Renal cortical epithelial cell (primary cell): ENCODE measurements at regions not wholly inside any gene's neighbourhood (a gene's known extent, or its start where the extent isn't known, plus 50 kb on each side); places are given as distances from the start of the nearest gene placed in this dataset.
A peak's percentile ranks its signal among the peaks of the same experiment; 100 is the strongest.
"Not testable (repeated sequence)": the region's sequence is repeated elsewhere in the genome, so short reads cannot be mapped to it uniquely, and the experiment has no call there.

Experiments
- DNase-seq: peaks from one replicate; pipeline ENCODE4 v3.0.0-alpha.2; 2011; ENCODE audit warnings: low read depth

DNA sequence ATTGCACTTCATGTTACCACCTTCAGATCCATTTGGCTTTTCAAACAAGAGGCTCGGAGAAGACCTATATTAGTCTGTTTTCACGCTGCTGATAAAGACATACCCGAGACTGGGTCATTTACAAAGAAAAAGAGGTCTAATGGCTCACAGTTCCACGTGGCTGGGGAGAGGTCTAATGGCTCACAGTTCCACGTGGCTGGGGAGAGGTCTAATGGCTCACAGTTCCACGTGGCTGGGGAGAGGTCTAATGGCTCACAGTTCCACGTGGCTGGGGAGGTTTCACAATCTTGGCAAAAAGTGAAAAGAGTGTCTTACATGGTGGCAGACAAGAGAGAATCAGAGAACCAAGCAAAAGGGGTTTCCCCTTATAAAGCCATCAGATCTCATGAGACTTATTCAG is 268.0 kb downstream of the C16orf95 start:
- DNase-seq: not testable (repeated sequence)

DNA sequence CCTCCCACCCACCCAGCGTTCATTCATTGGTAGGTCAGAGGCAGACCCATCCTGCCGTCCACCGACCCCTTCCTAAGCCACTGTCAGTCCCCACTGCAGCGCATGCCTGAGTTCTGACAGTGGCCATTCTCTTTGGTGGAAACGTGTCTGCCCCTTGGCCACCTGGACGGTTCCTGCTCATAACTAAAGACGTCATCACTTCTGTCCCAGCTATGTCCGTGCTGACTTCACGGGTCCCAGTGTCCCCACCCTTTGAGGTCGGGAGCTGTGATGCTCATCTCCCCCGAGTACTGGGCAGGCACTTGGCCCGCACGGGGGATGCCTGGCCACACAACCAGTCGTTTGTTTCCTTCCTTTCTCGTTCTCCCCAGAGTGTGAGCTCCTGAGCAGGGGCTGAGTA is 267.1 kb downstream of the C16orf95 start:
- DNase-seq: no peak

DNA sequence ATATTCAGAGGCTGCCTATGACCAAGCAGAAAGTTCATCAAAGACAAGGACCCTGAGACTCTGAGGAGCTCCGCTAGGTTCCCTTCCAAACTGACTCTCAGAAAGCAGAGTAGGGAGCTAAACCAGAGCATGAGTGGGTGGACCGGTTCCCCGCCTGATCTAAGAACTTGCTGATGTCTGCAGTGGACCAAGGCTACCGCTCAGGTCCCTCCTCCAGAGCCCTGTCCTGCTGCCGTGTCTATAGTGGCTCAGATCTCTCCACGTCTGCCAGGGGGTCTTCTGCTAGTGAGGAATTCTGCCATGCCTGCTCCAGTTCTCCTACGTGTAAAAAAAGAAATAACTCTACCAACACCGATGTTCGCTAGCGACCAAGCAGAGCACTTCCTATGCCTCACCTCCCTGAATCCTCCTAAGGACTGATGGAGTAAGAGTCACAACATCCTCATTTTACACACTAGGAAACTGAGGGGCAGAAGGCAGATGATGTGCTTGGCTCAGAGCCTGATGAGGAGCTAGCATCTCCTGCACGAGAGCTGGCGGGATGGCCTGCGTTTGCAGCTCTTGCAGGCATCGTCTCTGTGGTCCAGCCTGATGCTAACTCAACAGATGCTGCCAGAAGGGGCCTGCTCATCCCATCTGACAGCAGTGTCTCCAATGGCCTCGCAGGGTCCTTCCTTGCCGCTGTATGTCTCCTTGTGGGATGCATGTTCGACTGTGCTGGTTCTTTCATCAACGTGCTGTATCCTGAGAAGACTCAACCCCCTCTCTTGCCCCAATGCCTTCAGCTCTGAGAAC is 265.5 kb downstream of the C16orf95 start:
- no peak for DNase-seq

DNA sequence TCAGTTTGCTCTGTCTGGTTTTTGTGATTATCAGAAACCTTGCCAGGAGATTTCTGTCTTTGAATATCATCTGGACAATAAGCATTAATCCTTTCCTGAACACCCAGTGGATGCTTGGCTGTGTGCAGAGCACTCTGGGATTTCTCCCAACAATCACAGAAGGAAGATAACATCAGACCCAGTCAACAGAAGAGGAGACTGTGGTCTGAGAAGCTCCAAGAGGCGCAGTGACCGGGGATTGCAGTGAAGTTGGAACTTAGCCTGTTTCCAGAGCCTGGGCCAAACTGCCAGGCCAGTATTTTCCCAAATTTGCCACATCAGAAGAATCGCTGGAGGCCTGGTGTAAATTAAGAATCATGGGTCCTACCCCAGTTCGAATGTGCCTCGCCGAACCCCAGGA is 264.7 kb downstream of the C16orf95 start:
- no peak for DNase-seq

DNA sequence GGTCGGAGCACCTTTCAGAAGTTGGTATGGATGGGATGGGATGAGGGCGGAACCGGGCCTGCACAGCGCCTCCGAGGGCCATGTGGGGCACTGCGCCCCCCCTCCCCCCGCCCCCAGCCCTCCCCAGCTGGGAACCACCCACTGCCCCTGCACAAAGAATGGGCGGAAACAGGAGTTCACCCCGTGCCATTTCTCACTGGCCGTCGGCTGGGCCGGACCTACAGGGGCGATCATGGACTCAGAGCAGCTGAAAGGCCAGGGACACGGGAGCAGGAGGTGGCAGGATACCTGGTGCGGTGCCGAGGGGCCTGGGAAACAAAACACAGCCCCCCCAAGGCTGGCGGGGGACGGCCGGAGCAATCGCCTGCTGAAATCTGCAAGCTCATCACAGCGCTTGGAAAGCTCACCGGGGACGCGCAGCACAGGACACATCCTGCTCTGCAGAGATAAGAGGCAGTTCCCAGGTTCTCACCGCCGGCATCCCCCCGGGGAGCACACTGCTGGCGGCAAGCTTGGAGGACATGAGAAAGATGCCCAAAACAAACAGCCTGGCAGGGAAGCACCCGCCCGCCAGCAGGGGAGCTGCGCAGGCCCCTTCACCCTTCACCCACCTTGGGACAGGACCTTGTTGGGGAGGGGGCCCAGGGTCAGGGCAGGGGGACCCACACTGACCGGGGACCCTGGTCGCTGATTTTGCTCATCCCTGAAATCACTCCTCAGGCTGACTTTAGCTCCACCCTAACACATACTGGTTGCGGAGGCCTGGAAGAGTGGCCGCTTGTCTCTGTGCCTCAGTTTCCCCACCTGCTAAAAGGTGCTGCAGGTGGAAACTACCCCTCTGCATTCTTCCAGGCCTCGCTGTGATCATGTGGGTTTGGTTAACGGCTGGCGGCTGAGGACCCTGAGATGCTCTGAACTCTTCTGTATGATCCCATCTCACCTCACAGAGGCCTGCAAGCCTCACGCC is 263.9 kb downstream of the C16orf95 start:
- DNase-seq: no peak

DNA sequence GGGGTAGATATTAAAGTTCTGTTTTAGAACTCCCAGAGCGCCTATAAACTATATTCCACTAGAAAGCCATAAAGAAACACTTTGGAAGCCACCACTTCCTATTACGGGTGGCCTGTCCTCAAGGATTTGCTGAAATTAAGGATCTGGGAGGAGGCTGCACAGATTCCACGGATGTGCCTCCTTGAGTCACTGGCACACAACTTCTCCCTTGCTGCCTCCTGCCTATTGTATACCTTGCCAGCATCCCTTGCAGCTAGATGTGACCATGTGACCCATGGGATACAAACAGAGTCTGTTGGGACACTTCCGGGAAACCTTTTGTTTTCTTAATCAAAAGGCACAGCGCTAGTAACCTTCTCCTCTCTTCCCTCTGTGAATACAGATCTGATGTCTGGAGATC is 263.0 kb downstream of the C16orf95 start:
- DNase-seq: no peak

DNA sequence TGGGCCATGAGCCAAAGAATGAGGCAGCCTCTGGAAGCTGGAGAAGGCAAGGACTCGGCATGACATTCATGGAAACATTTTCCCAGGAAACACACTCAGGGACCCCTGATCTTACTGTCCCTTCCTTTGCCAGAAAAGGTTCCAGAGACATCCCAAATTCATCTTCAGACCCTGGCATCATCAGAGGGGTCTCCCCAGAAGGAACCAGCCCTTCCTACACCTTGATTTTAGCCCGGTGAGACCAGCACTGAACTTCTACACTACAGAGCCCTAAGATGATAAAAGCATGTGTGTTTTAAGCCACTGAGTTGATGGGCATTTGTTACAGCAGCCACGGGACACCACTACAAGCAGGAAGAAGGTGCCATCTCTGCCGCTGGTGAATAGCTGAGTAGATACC is 262.3 kb downstream of the C16orf95 start:
- DNase-seq: no peak

DNA sequence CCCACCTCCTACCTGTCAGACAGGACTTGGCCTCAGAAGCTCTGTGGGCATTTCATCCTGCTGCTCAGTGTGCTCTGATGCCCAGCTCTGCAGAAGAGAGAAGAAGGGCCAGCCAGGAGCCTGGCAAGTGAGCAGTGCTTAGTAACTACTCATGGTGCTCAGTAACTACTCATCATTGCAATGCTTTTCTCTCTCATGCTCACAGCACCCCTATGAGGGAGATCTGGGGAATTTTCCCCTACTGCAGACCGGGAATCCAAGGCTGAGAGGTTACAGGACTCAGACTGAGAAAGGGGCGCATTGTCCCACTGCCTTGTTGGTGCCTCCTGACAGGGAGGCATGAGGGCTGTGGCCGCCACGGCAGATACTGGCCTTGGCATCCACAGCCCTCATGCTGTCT is 261.1 kb downstream of the C16orf95 start:
- no peak for DNase-seq

DNA sequence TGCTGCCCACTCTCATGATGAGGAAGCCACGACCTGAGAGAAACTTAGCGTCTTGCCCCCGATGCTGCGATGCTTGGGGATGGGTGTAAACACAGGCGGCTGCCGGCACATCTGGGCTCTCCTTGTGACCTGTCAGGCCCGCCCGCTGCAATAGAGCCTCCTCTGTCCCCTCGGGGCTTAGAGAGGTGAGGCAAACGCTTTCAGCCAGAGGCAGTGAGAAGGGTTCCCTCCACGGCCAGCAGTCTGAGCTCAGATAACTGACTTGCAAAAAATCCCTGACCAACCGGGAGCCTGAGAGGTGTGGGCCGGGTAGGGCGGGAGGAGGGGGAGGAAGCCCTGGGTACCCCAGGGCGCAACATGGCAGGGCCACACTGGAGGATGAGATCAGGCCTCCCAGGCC is 260.6 kb downstream of the C16orf95 start:
- DNase-seq: no peak

DNA sequence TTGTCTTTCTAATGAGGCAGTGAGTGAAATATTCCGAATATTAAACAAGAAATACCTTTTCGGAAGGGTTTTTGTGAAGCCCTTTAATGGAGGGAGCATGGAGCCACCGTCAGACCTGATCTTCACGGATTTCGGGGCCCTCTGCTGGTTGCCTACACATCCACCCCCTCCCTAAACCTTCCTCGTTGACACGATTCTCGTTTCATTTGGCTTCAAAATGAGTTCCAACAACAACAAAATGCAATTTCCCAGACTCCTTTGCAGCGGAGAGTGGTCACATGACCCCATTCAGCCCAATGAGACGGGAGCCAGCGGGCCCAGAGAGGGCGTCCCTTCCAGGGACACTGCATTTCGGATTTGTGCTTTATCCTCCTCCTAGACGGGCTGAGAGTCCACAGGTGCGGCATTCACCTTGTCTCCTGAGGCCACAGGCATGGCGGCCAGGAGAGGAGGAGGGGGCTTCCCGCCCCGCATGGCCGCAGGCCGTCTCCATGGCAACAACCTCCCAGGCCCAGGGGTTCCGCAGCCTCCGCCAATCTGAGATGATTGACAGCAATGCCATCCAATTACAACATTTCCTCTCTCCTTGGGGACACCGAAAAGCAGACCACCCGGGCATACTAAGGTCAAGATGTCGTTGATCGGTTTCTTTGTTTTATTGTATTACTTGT is 259.8 kb downstream of the C16orf95 start:
- DNase-seq: no peak

DNA sequence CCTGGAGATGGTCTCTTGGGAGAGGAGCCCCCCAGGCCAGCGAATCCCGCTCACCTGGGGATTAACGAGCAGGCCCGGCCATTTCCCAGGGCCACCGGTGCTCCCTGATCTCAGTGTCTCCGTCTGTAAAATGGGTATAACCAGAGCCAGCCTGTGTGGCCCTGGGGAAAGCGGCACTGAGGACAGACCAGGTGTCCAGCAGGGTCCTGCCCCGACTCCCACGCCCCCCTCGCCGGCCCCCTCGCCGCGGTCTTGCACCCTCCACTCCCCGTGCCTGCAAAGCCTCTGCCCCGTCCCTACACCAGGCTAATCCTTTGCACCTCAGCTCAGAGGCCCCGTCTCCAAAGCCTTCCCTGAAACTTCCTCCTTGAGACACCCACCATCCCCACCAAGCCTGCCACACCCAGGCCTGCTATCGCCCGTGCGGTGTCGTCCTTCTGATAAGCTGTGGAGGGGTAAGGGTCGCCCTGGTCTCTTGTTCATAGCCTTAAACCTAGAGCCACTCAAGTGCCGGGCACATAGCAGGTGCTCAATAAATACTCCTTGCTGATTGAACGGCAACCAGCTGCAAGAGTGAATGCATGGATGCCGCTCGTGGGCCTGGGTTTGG is 259.1 kb downstream of the C16orf95 start:
- no peak for DNase-seq

DNA sequence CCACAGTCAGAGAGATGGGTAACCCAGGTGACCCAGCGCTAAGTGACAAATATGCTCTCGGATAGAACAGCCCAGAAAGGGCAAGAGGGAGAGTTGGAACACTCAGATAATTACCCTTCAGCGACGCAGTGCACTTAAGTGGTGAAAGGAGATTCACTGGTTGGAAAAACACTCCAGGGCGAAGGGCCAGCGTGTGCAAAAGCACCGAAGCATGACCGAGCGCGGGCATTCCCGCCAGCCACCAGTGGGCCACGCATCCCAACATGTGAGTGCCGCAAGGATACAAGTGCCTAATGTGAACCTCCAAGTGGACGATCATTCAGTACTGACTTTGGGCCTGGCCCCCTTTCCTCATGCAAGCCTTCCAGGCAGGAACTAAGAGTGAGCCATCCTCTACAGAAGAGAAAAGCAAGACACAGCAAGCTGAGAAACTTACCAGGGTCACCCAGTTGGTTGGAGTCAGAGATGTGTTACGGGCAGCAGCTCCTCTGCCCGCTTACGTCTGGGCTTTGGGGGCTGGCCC is 258.4 kb downstream of the C16orf95 start:
- no peak for DNase-seq

DNA sequence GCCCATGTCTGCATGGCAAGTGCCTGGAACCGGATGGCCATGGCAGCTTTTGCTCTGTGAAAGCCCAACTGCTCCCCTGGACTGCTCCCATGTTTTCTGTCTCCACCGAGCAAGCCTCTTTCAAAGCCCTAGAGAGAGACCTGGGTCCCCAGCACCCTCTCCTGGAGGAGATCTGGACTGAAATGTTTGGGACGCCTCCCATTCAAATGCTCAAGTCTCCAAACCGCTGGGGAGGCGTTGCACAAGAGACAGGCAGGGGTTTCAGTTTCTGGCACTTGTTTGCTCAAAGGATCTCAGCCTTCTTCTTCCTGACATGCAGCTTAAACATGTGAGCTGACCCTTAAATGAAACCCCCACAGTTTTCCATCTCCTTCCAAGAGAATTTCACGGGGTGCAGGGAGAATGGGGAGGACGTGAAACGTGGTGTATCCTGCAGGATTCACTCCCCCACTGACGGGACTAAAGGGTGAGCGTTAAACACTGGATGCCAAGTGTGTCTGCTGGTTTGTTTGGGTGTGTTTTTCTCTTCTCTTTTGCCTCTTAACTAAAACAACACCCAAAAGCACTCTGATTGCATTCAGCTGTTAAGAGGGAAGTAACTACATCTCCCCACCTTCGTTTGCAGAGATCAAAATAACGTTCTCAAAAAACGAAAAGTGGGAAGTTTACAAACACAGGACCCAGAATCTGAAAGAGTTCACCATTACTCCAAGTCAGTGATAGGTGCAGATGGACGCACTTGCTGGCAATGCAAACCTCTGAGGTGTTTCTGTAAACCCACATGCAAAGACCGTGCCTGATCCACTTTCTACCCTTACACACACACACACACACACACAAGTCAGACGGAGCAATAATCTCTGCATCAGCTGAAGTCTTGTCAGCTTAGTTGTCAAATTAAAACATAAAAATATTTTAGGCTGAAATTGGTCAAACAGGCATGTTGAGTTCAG is 256.9 kb downstream of the C16orf95 start:
- DNase-seq: no peak

DNA sequence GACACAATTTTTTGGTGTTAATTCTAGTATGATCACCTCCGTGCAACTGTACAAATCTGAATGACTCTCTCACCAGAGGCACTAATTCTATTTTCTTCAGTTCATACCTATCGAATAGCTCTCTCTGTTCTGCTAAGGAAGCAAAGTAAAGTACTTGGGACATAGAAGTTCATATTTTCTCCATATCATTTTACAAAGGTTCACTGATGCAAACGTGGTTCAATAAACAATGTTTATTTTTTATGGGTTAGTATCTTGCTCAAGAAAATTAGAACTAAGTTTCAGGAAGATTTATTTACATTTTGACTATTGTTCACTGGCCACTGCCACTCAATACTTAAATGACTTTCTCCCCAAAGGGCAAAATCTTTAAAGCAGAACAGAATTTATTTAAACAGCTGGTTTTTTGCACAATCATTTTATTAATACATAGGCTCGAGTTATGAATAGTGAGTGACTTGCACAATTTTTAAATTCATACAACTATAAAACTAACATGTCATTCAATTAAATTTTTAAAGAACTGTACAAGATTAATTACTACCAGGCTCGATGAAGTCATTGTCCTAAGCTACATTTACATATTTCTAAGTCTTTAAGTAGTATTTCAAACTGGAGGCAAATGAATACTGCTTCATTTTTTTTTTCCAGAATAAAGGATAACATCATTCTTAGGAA is 255.8 kb downstream of the C16orf95 start:
- no peak for DNase-seq

DNA sequence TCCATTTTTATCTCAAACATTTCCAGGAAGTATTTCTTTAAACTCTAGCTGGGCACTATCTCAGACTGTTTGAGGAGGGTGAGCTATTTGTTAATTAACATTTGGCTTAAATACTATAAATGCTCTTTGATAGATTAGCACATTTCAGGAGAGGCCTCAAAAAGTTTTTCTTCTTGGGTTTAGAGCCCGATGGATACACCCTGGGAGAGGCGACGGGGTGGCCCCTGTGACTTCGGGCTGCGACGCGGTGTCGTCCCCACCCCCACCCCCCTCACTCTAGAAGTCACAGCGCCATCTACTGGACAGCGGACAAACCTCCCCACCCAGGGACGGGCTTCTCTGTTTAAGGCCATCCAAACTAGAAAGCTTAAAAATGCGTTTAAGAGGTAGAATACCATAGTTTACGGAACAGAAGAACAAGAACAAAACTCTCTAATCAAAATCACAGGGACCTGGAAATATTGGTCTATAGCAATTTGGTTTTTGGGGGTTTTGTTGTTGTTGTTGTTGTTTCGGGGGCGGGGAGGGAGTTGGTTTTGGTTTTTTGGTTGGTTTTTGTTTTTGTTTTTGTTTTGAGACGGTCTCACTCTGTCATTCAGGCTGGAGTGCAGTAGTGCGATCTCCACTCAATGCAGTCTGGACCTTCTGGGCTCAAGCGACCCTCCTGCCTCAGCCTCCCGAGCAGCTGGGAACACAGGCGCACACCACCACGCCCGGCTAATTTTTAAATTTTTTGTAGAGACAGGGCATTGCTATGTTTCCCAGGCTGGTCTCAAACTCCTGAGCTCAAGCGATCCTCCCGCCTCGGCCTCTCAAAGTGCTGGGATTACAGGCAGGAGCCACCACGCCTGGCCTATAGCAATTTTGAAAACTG is 254.4 kb downstream of the C16orf95 start:
- peak; percentile 26 for DNase-seq

DNA sequence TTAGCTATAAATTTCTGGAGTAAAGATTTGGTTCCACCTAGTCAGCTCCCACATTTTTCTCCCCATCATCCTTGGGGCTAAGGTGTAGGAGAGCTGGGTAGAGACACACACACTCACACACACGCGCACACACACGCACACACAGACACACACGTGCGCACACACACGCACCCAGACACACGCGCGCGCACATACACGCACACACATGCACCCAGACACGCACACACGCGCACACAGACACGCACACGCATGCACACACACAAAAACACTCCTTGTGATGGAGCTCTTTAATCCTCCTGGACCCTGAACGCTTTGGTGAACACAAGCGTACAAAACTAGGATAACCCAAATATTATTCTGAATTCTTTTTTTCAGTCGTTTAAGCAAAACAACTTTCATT is 253.6 kb downstream of the C16orf95 start:
- no peak for DNase-seq

DNA sequence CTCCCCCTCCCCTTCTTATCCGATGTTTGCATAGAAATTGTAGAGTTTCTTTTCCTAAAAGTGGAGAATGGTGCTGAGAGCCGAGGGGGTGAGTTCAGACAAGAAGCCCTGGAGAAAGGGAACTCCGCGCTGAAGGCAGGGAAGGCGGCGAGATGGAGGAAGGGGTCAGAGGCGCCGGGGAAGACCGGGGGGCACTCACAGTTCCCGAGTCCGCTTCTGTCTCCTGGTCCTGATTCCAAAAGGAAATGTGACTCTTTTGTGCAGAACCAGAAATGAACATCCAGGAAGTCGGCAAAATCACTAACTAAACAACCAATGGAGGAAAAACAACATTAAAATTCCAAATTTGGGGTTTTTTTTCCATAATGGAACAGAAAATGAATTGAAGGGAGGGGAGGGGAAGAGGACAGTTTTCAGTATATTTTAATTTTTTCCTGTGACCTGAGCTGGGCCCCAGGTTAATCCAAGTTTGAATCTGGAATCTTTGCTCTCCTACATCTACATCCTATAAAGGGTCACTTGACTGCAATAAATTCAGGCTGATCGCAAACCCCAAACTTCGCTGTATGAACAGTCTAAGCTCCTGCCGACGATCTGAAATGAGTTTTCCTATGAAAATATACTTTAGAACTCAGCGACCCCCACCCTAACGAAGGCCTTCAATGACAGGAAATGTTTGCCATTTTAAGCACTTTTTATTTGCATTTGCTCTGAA is 252.3 kb downstream of the C16orf95 start:
- no peak for DNase-seq

DNA sequence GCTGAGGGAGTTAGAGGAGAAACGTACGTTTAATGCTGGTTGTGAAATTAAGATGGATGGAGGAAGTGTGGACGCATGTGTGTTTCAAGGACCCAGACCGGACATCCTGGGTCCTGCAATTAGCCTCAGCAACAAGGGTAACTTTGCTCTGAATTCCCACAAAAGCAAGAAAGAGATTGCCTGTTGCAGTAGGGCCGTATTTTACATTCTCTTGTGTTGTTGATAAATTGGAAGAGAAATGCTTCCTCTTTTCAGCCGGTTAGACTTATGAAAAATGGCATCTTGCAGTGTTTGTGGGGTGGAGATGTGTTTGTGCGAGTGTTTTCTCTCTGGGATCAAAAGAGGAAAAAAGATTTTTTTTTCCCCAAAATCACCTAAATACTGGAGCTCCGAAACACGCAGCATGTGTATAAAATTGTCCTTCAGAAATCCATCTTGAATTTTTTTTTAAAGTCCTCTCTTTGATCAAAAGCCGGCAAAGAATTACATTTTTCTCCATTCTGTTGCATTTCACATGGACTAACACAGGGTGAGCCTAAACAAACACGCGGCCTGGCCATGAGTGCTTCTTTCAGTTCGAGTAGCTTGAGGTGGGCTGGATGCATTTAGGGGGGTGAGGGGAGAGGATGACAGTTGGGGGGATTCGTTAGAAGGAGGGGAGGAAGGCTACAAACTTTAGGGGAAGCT is 251.6 kb downstream of the C16orf95 start:
- DNase-seq: no peak
